ENCODE measurements at regions not wholly inside any gene's neighbourhood (a gene's known extent, or its start where the extent isn't known, plus 50 kb on each side); places are given as distances from the start of the nearest gene placed in this dataset.
"Not testable (repeated sequence)": the region's sequence is repeated elsewhere in the genome, so short reads cannot be mapped to it uniquely, and the experiment has no call there.

DNA sequence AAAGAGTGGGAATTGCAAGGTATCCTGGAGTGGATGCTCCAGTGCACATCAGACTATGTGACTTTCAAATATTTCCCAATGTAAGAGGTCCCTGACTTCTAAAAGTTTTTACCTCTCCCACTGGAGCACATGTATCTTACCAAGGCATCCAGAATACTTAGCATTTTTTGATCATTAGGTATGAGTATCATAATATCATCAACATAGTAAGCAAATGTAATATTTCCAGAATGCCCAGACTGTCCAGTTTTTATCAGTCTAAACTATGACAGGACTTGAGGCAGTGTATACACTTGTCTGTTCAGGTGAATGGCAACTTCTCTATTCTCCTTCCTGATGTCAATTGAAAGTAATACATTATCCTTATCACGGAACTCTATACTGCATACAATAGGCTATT lies 924.6 kb upstream of the GJE1 start:
- no peak overlapping the region for H3K4me3 ChIP-seq (ENCODE audit: low read depth, low read length)
- TF ChIP-seq, protein P1, sequence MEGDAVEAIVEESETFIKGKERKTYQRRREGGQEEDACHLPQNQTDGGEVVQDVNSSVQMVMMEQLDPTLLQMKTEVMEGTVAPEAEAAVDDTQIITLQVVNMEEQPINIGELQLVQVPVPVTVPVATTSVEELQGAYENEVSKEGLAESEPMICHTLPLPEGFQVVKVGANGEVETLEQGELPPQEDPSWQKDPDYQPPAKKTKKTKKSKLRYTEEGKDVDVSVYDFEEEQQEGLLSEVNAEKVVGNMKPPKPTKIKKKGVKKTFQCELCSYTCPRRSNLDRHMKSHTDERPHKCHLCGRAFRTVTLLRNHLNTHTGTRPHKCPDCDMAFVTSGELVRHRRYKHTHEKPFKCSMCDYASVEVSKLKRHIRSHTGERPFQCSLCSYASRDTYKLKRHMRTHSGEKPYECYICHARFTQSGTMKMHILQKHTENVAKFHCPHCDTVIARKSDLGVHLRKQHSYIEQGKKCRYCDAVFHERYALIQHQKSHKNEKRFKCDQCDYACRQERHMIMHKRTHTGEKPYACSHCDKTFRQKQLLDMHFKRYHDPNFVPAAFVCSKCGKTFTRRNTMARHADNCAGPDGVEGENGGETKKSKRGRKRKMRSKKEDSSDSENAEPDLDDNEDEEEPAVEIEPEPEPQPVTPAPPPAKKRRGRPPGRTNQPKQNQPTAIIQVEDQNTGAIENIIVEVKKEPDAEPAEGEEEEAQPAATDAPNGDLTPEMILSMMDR (IDR thresholded peaks at IDR 0.05; ENCODE audit: low read depth, low read length, missing control alignments), result no peak
- DNase-seq (ENCODE audit: low read depth), result no peak
- in situ Hi-C loops (cut with HindIII; ENCODE audit: low sequenced_read_pairs), result no loop called here

DNA sequence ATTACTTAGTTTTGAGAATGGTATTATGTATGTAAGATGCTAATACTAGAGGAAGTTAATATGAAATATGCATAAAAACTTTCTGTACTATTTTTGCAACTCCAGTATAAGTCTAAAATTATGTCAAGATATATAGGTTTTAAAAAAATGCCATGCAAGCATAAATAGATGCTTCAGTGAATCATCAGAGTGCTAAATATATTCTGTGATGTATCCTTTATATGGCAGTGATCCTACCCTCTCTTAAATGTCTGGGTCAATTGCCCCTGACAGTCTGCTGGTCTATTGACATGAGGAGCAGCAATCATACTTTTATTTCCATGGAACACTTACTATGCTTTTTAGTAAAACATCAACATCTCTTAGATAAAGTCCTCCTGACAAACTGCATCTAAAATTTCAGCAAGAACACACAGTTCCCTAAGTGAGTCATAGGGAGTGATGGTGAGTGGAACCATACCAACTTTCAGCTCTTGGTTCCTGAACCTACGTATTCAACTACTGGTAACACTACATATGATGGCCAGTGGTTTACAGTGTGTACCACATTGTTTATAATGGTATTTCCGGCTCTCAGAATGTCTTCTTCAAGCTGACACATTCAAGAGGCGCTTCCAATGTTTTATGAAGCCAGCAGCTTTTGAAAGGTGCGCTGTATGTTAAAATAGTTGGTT lies 928.7 kb upstream of the GJE1 start:
- H3K4me3 ChIP-seq (ENCODE audit: low read depth, low read length), result no peak overlapping the region

DNA sequence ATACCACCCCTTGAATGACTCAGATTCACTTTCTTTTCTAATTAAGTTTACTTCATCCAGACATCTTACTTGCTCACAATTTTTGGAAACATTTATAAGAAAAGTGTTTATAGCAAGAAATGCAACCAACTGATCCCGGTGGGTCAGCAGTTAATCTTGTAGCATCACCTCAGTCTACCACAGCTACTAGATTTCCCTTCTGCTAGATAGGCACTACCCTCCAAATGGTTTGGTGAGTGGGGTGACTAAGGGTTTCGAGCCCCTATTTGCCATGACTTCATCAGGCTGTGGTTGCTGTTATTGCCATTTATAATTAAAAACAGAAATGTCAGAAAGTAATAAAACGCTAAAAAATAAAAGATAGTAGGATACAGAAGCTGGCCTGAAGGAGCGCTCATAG lies 930.1 kb upstream of the GJE1 start:
- in situ Hi-C loops (cut with HindIII; ENCODE audit: low sequenced_read_pairs), result no loop called here
- DNase-seq (ENCODE audit: low read depth), result no peak

More for the DNA sequence above, 928.7 kb upstream of the GJE1 start:
- DNase-seq (ENCODE audit: low read depth), result peak; percentile 9
- in situ Hi-C loops (cut with HindIII; ENCODE audit: low sequenced_read_pairs), result no loop called here
- TF ChIP-seq, protein P1 (IDR thresholded peaks at IDR 0.05; ENCODE audit: low read depth, low read length, missing control alignments), result no peak

DNA sequence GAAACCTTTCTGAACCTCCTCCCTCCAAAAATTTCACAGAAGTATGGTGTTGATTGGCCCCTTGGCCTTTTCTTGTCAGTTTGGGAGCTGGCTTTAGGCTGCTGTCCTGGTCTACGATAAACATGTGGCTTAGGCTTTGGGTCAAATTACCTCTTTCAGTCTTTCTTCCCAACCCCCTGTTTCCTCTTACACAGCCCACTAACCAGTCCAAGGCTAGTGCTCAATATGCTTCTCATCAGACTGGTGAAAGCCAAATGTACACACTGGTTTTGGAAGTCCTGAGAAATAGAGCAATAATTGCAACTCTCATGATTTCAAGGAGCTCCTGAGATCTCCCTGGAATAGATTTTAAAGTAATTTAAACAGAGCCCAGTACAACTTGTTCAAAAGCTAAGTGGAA lies 933.7 kb upstream of the GJE1 start:
- no peak overlapping the region for H3K4me3 ChIP-seq (ENCODE audit: low read depth, low read length)
- peak; percentile 19 for DNase-seq (ENCODE audit: low read depth)
- in situ Hi-C loops (cut with HindIII; ENCODE audit: low sequenced_read_pairs), result no loop called here
- TF ChIP-seq, protein P1 (IDR thresholded peaks at IDR 0.05; ENCODE audit: low read depth, low read length, missing control alignments), result no peak

More for the DNA sequence above, 930.1 kb upstream of the GJE1 start:
- no peak overlapping the region for H3K4me3 ChIP-seq (ENCODE audit: low read depth, low read length)
- TF ChIP-seq, protein P1 (IDR thresholded peaks at IDR 0.05; ENCODE audit: low read depth, low read length, missing control alignments), result no peak

GRCh38 chr6:141195251-141195832 lies 937.4 kb upstream of the GJE1 start:
- TF ChIP-seq, protein P1 (IDR thresholded peaks at IDR 0.05; ENCODE audit: low read depth, low read length, missing control alignments), result no peak
- H3K4me3 ChIP-seq (ENCODE audit: low read depth, low read length), result no peak overlapping the region
- no peak for DNase-seq (ENCODE audit: low read depth)
- in situ Hi-C loops (cut with HindIII; ENCODE audit: low sequenced_read_pairs), result no loop called here

DNA sequence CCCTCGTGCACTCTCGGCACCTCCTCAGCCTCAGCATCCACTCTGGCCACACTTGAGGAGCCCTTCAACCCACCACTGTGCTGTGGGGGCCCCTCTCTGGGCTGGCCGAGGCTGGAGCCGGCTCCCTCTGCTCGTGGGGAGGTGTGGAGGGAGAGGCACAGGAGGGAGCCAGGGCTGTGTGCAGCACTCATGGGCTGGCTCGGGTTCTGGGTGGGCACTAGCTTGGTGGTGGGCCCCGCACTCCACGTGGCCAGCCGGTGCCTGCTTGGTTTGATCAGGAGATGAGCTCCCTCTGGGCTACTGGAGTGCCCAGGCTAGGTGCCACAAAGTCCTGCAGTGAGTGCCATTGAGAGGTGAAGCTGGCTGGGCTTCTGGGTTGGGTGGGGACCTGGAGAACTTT lies 949.4 kb upstream of the GJE1 start:
- DNase-seq (ENCODE audit: low read depth), result no peak
- TF ChIP-seq, protein P1 (IDR thresholded peaks at IDR 0.05; ENCODE audit: low read depth, low read length, missing control alignments), result no peak
- in situ Hi-C loops (cut with HindIII; ENCODE audit: low sequenced_read_pairs), result no loop called here
- H3K4me3 ChIP-seq (ENCODE audit: low read depth, low read length), result no peak overlapping the region

DNA sequence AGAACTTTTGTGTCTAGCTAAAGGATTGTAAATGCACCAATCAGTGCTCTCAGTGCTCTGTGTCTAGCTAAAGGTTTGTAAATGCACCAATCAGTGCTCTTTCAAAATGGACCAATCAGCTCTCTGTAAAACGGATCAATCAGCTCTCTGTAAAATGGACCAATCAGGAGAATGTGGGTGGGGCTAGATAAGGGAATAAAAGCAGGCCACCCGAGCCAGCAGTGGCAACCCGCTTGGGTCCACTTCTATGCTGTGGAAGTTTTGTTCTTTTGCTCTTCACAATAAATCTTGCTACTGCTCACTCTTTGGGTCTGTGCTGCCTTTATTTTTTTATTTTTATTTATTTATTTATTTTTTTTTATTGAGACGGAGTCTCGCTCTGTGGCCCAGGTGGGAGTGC lies 957.3 kb upstream of the GJE1 start:
- not testable (repeated sequence) for DNase-seq (ENCODE audit: low read depth)

More for the DNA sequence above, 957.3 kb upstream of the GJE1 start:
- in situ Hi-C loops (cut with HindIII; ENCODE audit: low sequenced_read_pairs); H3K4me3 ChIP-seq (ENCODE audit: low read depth, low read length): not testable (repeated sequence)
